ENCODE measurements at regions not wholly inside any gene's neighbourhood (a gene's known extent, or its start where the extent isn't known, plus 50 kb on each side); places are given as distances from the start of the nearest gene placed in this dataset.

- TF ChIP-seq CTCF (IDR thresholded peaks at IDR 0.05) = no peak
- H3K27ac ChIP-seq = no peak overlapping the region
Measured at GRCh38 chr1:229164836-229165735, 105.8 kb upstream of the RAB4A start.

GRCh38 chr1:229167318-229167717 lies 103.6 kb upstream of the RAB4A start:
- no peak for TF ChIP-seq CTCF (IDR thresholded peaks at IDR 0.05)
- Histone ChIP-seq H3K36me3 (no peaks in the 10 kb centered on the region), H3K9me3 (no peaks in the 10 kb centered on the region), H3K27me3 (replicated peaks; ENCODE audit: insufficient read depth) (no peaks in the 10 kb centered on the region), H3K27ac (no peak overlapping the region), H3K4me3 (no peak overlapping the region), H3K4me1 (ENCODE audit: control insufficient read depth in 1 of 2, low read depth in 2 of 2) (peaks cover 0 to 10% of the 10 kb centered on the region in 2 donors)
- ATAC-seq (ENCODE audit: insufficient number of reproducible peaks, low FRiP score, low read depth) (no peak), DNase-seq (ENCODE audit: low spot score) (no peak)

More at GRCh38 chr1:229164836-229165735, 105.8 kb upstream of the RAB4A start:
- H3K4me1 ChIP-seq (ENCODE audit: control insufficient read depth in 1 of 2, low read depth in 2 of 2) = peaks cover 0 to 10% of the 10 kb centered on the region in 2 donors
- no peak for ATAC-seq (ENCODE audit: insufficient number of reproducible peaks, low FRiP score, low read depth)
- no peak for DNase-seq (ENCODE audit: low spot score)
- H3K9me3 ChIP-seq = no peaks in the 10 kb centered on the region
- no peak overlapping the region for H3K4me3 ChIP-seq
- H3K36me3 ChIP-seq = no peaks in the 10 kb centered on the region
- no peaks in the 10 kb centered on the region for H3K27me3 ChIP-seq (replicated peaks; ENCODE audit: insufficient read depth)

DNA sequence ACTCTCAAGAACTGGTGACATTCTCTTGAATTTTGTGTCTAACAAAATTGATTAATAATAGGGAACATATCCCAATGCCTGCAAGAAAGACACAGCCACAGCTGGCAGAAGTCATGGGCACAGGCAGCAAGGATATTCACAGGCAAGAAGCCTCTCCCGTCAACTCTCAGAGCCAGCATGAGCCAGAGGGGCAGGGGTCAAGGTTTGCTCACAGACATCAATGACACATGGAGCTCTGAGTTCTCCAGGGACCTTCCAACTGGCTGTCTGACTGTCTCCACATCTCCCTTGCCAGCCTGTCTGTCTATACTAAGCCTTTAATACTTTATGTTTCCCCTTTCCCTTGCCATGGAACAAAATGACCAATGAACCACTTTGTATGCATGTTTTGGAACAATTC lies 101.5 kb upstream of the RAB4A start:
- DNase-seq (ENCODE audit: low spot score) = no peak
- Histone ChIP-seq H3K36me3 (no peaks in the 10 kb centered on the region), H3K4me3 (no peak overlapping the region), H3K9me3 (no peaks in the 10 kb centered on the region), H3K4me1 (ENCODE audit: control insufficient read depth in 1 of 2, low read depth in 2 of 2) (peaks cover 0 to 9% of the 10 kb centered on the region in 2 donors), H3K27me3 (replicated peaks; ENCODE audit: insufficient read depth) (no peaks in the 10 kb centered on the region), H3K27ac (no peak overlapping the region)
- no peak for ATAC-seq (ENCODE audit: insufficient number of reproducible peaks, low FRiP score, low read depth)
- no peak for TF ChIP-seq CTCF (IDR thresholded peaks at IDR 0.05)

- DNase-seq (ENCODE audit: low spot score) (no peak), ATAC-seq (ENCODE audit: insufficient number of reproducible peaks, low FRiP score, low read depth) (no peak)
- no peaks in the 10 kb centered on the region for H3K27me3 ChIP-seq (replicated peaks; ENCODE audit: insufficient read depth)
- no peaks in the 10 kb centered on the region for H3K9me3 ChIP-seq
- H3K27ac ChIP-seq = no peak overlapping the region
- H3K4me3 ChIP-seq = no peak overlapping the region
- no peak for TF ChIP-seq CTCF (IDR thresholded peaks at IDR 0.05)
- H3K36me3 ChIP-seq = no peaks in the 10 kb centered on the region
- H3K4me1 ChIP-seq (ENCODE audit: control insufficient read depth in 1 of 2, low read depth in 2 of 2) = peaks cover 0 to under 1% of the 10 kb centered on the region in 2 donors
Measured at GRCh38 chr1:229170274-229170673, 100.6 kb upstream of the RAB4A start.

DNA sequence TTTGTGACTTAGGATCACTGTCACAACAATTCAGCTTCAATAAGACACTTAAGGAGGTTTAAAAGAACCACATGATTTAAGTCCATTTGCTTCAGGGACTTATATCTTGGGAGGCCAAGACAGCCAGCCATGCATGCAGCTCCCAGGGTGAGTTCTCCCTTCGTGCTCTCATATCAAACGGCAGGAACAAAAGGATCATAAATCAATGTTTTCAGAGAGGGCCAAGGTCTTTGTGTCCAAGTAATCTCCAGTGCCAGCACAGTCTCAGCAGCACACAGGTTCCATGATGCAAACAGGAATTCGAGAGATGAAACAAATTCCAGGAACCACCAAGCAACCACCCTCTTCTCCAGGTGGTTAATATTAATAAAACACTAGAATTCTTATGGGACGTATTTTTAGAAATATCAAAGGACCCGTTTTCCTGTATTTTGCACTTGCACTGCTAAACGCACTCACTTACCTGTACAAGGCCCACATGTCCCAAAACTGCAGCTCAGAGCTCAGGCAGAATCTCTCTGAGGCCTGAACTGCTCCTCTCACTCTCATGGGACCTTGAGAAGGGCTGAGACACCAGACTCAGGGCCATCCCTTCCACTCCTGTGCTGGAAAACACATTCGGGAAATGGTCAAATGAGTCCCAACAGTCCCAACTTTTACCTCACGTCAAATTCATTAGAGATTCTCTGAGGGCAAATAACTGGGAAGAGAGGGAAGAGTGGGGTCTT lies 100.0 kb upstream of the RAB4A start:
- ATAC-seq (ENCODE audit: insufficient number of reproducible peaks, low FRiP score, low read depth) (no peak), DNase-seq (ENCODE audit: low spot score) (no peak)
- Histone ChIP-seq H3K36me3 (no peaks in the 10 kb centered on the region), H3K4me3 (no peak overlapping the region), H3K27ac (no peak overlapping the region), H3K9me3 (no peaks in the 10 kb centered on the region), H3K27me3 (replicated peaks; ENCODE audit: insufficient read depth) (no peaks in the 10 kb centered on the region), H3K4me1 (ENCODE audit: control insufficient read depth in 1 of 2, low read depth in 2 of 2) (no peaks in the 10 kb centered on the region)
- TF ChIP-seq CTCF (IDR thresholded peaks at IDR 0.05) = no peak

Measured in thoracic aorta (tissue), 2 donors.